ENCODE measurements at regions not wholly inside any gene's neighbourhood (a gene's known extent, or its start where the extent isn't known, plus 50 kb on each side); places are given as distances from the start of the nearest gene placed in this dataset.

DNA sequence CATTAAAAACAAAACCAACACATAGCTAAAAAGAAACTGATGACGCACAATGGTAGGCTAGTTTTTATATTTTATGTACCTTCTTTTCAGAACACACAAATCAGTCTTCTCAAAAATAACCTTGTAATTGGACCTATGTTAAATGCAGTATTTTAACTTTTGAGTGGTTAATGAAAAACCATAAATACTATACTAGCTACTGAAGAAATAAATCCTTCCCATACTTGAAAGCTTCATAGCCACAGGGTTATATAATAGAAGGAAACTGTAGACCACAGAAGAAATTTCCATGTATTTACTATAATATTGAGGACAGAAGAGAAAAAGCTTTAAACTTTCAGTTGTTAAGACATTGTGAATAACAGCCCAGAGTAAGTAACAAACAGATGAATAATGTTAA is 1094.3 kb upstream of the SLC10A2 start:
- Histone ChIP-seq H3K27me3 (no peaks in the 10 kb centered on the region), H3K9me3 (ENCODE audit: low read depth) (no peaks in the 10 kb centered on the region), H3K79me2 (no peaks in the 10 kb centered on the region), H2AFZ (no peak overlapping the region), H3K36me3 (replicated peaks; ENCODE audit: insufficient read depth, low read depth) (no peaks in the 10 kb centered on the region), H3K4me3 (no peak overlapping the region), H3K27ac (no peak overlapping the region), H4K20me1 (ENCODE audit: insufficient read depth, poor library complexity, severe bottlenecking) (no peaks in the 10 kb centered on the region), H3K9me2 (replicated peaks; ENCODE audit: insufficient read depth) (no peaks in the 10 kb centered on the region), H3K4me2 (no peak overlapping the region), H3K4me1 (ENCODE audit: insufficient read depth) (no peaks in the 10 kb centered on the region)
- TF ChIP-seq EZH2 (IDR thresholded peaks at IDR 0.05; ENCODE audit: borderline replicate concordance) (no peak), CTCF (IDR thresholded peaks at IDR 0.05; ENCODE audit: poor library complexity) (no peak), EZH2phosphoT487 (IDR thresholded peaks at IDR 0.05; ENCODE audit: low read depth, severe bottlenecking, unreplicated experiment) (no peak)
- whole genome bisulfite sequencing (ENCODE audit: low lambda C conversion rate, missing lambda C conversion rate) = 95% methylated on average over 1 of the region's 1 CpG
- no peak for DNase-seq (ENCODE audit: low spot score)

- DNase-seq (ENCODE audit: low spot score) = no peak
- Histone ChIP-seq H3K4me2 (peak overlapping the region; percentile 22), H3K9me2 (replicated peaks; ENCODE audit: insufficient read depth) (no peaks in the 10 kb centered on the region), H3K27ac (no peak overlapping the region), H3K4me1 (ENCODE audit: insufficient read depth) (no peaks in the 10 kb centered on the region), H3K4me3 (no peak overlapping the region), H3K36me3 (replicated peaks; ENCODE audit: insufficient read depth, low read depth) (no peaks in the 10 kb centered on the region), H4K20me1 (ENCODE audit: insufficient read depth, poor library complexity, severe bottlenecking) (no peaks in the 10 kb centered on the region), H2AFZ (peak overlapping the region; percentile 22), H3K27me3 (no peaks in the 10 kb centered on the region), H3K79me2 (no peaks in the 10 kb centered on the region), H3K9me3 (ENCODE audit: low read depth) (no peaks in the 10 kb centered on the region)
- WGBS (ENCODE audit: low lambda C conversion rate, missing lambda C conversion rate) = 23% methylated on average over 9 of the region's 9 CpGs
- TF ChIP-seq EZH2 (IDR thresholded peaks at IDR 0.05; ENCODE audit: borderline replicate concordance) (no peak), CTCF (IDR thresholded peaks at IDR 0.05; ENCODE audit: poor library complexity) (no peak), EZH2phosphoT487 (IDR thresholded peaks at IDR 0.05; ENCODE audit: low read depth, severe bottlenecking, unreplicated experiment) (no peak)
Observed at GRCh38 chr13:104143760-104144416, 1077.7 kb upstream of the SLC10A2 start.

DNA sequence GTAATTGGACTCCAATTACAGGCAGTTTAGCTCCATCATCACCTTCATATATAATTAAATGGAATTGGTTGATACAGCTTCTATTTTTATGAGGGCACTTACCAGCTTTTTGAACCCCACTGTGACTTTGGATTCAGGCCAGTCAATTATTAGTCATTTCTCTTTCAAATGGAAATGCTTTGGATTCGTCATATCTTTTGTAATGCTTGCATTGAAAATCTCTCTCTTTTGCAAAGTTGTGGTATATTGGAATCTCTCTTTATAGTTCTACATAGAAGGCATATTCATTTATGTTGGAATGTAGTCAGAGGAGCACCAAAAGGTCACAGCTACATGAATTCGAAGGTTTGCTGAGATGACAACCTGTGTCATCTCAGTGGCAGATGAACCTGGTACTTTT is 1074.3 kb upstream of the SLC10A2 start:
- Histone ChIP-seq H3K4me1 (ENCODE audit: insufficient read depth) (no peaks in the 10 kb centered on the region), H3K79me2 (no peaks in the 10 kb centered on the region), H3K36me3 (replicated peaks; ENCODE audit: insufficient read depth, low read depth) (no peaks in the 10 kb centered on the region), H2AFZ (no peak overlapping the region), H4K20me1 (ENCODE audit: insufficient read depth, poor library complexity, severe bottlenecking) (no peaks in the 10 kb centered on the region), H3K27ac (no peak overlapping the region), H3K9me2 (replicated peaks; ENCODE audit: insufficient read depth) (no peaks in the 10 kb centered on the region), H3K9me3 (ENCODE audit: low read depth) (no peaks in the 10 kb centered on the region), H3K4me2 (no peak overlapping the region), H3K4me3 (no peak overlapping the region), H3K27me3 (no peaks in the 10 kb centered on the region)
- 76% methylated on average over 2 of the region's 2 CpGs for WGBS (ENCODE audit: low lambda C conversion rate, missing lambda C conversion rate)
- no peak for TF ChIP-seq EZH2phosphoT487 (IDR thresholded peaks at IDR 0.05; ENCODE audit: low read depth, severe bottlenecking, unreplicated experiment)
- TF ChIP-seq CTCF (IDR thresholded peaks at IDR 0.05; ENCODE audit: poor library complexity) = no peak
- no peak for TF ChIP-seq EZH2 (IDR thresholded peaks at IDR 0.05; ENCODE audit: borderline replicate concordance)
- no peak for DNase-seq (ENCODE audit: low spot score)

Data from hepatocyte (in vitro differentiated cells).